Transverse colon (tissue), 4 donors: ENCODE measurements at regions not wholly inside any gene's neighbourhood (a gene's known extent, or its start where the extent isn't known, plus 50 kb on each side); places are given as distances from the start of the nearest gene placed in this dataset.

Experiments used
- DNase-seq: peaks from one replicate; pipeline ENCODE4 v3.0.0-alpha.2; 2019
- H3K27ac ChIP-seq, 4 donors: fragments of 200-600 bp; sonication (generic); 2 replicates each; pipeline ENCODE4 v1.5.1; 2016 to 2018; ENCODE audit warnings: inconsistent platforms in 4 of 4
- H3K27me3 ChIP-seq: fragments of 200-600 bp; sonication (generic); 2 replicates; pipeline ENCODE4 v1.5.1; 2017; ENCODE audit warnings: inconsistent platforms
- H3K36me3 ChIP-seq, 4 donors: fragments of 200-600 bp; sonication (generic); 2 replicates each; pipeline ENCODE4 v1.5.1; 2017 to 2019; ENCODE audit warnings: inconsistent platforms in 4 of 4
- H3K4me1 ChIP-seq, 4 donors: fragments of 200-600 bp; sonication (generic); 2 replicates each; pipeline ENCODE4 v1.5.1; 2017 to 2020; ENCODE audit warnings: inconsistent platforms in 4 of 4
- H3K4me3 ChIP-seq, 4 donors: fragments of 200-600 bp; sonication (generic); 1 replicate in 1 of 4; 2 replicates in 3 of 4; pipeline versions ENCODE4 v1.5.1 to v1.6.1; 2017 to 2019; ENCODE audit warnings: inconsistent platforms in 4 of 4
- H3K9me3 ChIP-seq, 2 donors: fragments of 200-600 bp; sonication (generic); 2 replicates each; pipeline ENCODE4 v1.5.1; 2017 to 2019; ENCODE audit warnings: inconsistent platforms in 2 of 2
- CTCF ChIP-seq, 5 experiments: fragments of 200-600 bp in 3 of 5; fragments of 450-650 bp in 2 of 5; sonication (generic) in 3 of 5; IDR thresholded peaks; 1 replicate in 2 of 5; 2 replicates in 3 of 5; pipeline ENCODE4 v1.5.1; 2016 to 2017; ENCODE audit warnings: antibody characterized with exemption in 5 of 5, inconsistent platforms in 3 of 5, mild to moderate bottlenecking in 2 of 5, moderate library complexity in 1 of 5
- EP300 ChIP-seq: sonication (generic); formaldehyde crosslinking; IDR thresholded peaks from one replicate; pipeline ENCODE4 v1.6.1; 2017; ENCODE audit warnings: antibody characterized with exemption, low read depth
- POLR2A ChIP-seq: fragments of 450-650 bp; IDR thresholded peaks from one replicate; pipeline ENCODE4 v1.6.1; 2016; ENCODE audit warnings: antibody characterized with exemption, mild to moderate bottlenecking, moderate library complexity
- POLR2AphosphoS5 ChIP-seq, 3 donors: sonication (generic); formaldehyde crosslinking; IDR thresholded peaks; one replicate each; pipeline ENCODE4 v1.6.1; 2016; ENCODE audit warnings: antibody characterized with exemption in 3 of 3
- WGBS, 2 donors: methylation state at CpG; one replicate each; pipeline ENCODE4 v1.1.5; 2018; ENCODE audit warnings: low coverage in 1 of 2; 5-methylcytosine and 5-hydroxymethylcytosine counted together
- in situ Hi-C, 4 donors: fragments of 200-750 bp; cut with MboI; loops; one replicate each; pipeline versions ENCODE4 v1.15.0 to v1.15.1; 2017; ENCODE audit warnings: low sequenced_read_pairs in 3 of 4, low pct_ligation_motif_present in 1 of 4, low pct_unique_long_range_greater_than_20kb in 1 of 4
- intact Hi-C: fragments of 100-400 bp; cut with DNase I; formaldehyde crosslinking; loops from one replicate; pipeline ENCODE4 v1.15.1; 2023; ENCODE audit warnings: low total_unique reads

GRCh38 chr10:124306922-124307371, 111.8 kb downstream of the OAT start:
- Histone ChIP-seq H3K27me3 (no peaks in the 10 kb centered on the region), H3K4me3 (no peak overlapping the region), H3K9me3 (no peaks in the 10 kb centered on the region), H3K27ac (no peak overlapping the region), H3K36me3 (no peaks in the 10 kb centered on the region), H3K4me1 (no peaks in the 10 kb centered on the region)
- DNase-seq = no peak
- 48 to 84% methylated on average over 3 to 4 of the region's 4 CpGs for WGBS, 2 donors
- TF ChIP-seq POLR2AphosphoS5 (IDR thresholded peaks at IDR 0.05) = no peak
- no peak for TF ChIP-seq POLR2A
- no peak for TF ChIP-seq CTCF (IDR thresholded peaks at IDR 0.05)
- no peak for TF ChIP-seq EP300
- intact Hi-C loops = no loop called here
- in situ Hi-C loops = no loop called here

DNA sequence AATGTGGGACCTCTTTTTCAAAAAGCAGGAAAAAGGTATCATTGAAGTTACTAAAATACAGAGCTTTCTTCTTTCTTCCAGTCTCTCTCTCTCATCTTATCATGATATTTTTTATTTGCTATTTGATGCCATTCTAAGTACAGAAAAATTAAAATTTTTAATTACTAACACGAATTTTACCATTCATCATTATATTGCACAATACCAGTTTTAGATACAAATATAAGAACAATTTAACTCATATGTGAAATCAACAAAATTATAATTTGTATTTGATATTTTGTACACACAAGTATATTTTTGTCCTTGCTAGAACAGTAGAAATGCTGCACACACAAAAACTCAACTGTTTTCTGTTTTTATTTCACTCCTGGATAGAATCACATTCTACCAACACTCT, 112.2 kb downstream of the OAT start:
- TF ChIP-seq CTCF (IDR thresholded peaks at IDR 0.05) (no peak), EP300 (no peak)
- Histone ChIP-seq H3K9me3 (no peaks in the 10 kb centered on the region), H3K27me3 (no peaks in the 10 kb centered on the region), H3K4me3 (no peak overlapping the region), H3K4me1 (no peaks in the 10 kb centered on the region), H3K36me3 (no peaks in the 10 kb centered on the region), H3K27ac (no peak overlapping the region)
- no peak for DNase-seq
- intact Hi-C loops = no loop called here
- in situ Hi-C loops = no loop called here
- WGBS, 2 donors = 60 to 74% methylated on average over 1 of the region's 1 CpG

DNA sequence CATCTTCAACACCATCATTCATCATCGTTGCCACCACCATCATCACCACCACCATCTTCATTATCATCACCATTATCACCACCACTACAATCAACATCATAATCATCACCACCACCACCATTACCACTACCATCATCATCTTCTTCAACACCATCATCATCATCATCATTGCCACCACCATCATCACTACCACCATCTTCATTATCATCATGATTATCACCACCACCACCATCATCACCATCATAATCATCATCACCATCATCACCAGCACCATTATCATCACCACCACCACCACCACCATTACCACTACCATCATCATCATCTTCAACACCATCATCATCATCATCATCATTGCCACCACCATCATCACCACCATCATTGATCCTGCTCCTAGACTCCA, 112.7 kb downstream of the OAT start:
- no peaks in the 10 kb centered on the region for H3K36me3 ChIP-seq
- H3K4me1 ChIP-seq = no peaks in the 10 kb centered on the region
- no peaks in the 10 kb centered on the region for H3K27me3 ChIP-seq
- intact Hi-C loops (no loop called here), in situ Hi-C loops (no loop called here)
- WGBS, 2 donors = 73 to 76% methylated on average over 1 of the region's 1 CpG
- H3K4me3 ChIP-seq = no peak overlapping the region
- H3K9me3 ChIP-seq = no peaks in the 10 kb centered on the region
- H3K27ac ChIP-seq = no peak overlapping the region
- no peak for DNase-seq
- TF ChIP-seq POLR2A (no peak), CTCF (IDR thresholded peaks at IDR 0.05) (no peak)

DNA sequence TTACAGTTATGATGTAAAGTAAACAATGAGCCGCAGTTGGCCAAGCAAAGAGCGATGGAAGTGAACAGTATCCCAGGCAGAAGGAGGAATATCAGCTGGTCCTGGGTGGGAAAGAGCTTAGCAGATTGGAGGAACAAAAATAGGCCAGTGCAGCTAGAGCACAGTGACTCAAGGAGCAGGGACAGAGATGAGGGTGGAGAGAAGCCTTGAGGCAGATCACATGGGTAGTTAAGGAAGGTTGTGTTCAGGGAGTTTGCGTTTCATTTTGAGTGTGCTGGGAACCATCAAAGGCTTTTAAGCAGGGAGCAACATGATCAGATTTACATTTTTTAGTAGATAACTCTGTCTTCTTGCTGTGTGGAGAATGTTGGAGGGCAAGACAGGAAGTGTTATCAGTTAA, 113.6 kb downstream of the OAT start:
- Histone ChIP-seq H3K4me3 (no peak overlapping the region), H3K9me3 (no peaks in the 10 kb centered on the region), H3K4me1 (no peaks in the 10 kb centered on the region), H3K36me3 (no peaks in the 10 kb centered on the region), H3K27me3 (no peaks in the 10 kb centered on the region), H3K27ac (no peak overlapping the region)
- in situ Hi-C loops (no loop called here), intact Hi-C loops (no loop called here)
- no peak for TF ChIP-seq EP300
- TF ChIP-seq POLR2A = no peak
- TF ChIP-seq POLR2AphosphoS5 (IDR thresholded peaks at IDR 0.05) = no peak
- TF ChIP-seq CTCF (IDR thresholded peaks at IDR 0.05) = no peak
- DNase-seq = no peak
- 63 to 100% methylated on average over 1 to 3 of the region's 3 CpGs for whole genome bisulfite sequencing, 2 donors
